GM19372 (cell line): ENCODE measurements at regions not wholly inside any gene's neighbourhood (a gene's known extent, or its start where the extent isn't known, plus 50 kb on each side); places are given as distances from the start of the nearest gene placed in this dataset.
"Not testable (repeated sequence)": the region's sequence is repeated elsewhere in the genome, so short reads cannot be mapped to it uniquely, and the experiment has no call there.

Experiments
- ATAC-seq: cut with Tn5 transposase; IDR thresholded peaks from one replicate; pipeline ENCODE4 v1.9.1; 2021; ENCODE audit warnings: mild to moderate bottlenecking, low read depth, moderate library complexity; ENCODE audit not compliant: unreplicated experiment

DNA sequence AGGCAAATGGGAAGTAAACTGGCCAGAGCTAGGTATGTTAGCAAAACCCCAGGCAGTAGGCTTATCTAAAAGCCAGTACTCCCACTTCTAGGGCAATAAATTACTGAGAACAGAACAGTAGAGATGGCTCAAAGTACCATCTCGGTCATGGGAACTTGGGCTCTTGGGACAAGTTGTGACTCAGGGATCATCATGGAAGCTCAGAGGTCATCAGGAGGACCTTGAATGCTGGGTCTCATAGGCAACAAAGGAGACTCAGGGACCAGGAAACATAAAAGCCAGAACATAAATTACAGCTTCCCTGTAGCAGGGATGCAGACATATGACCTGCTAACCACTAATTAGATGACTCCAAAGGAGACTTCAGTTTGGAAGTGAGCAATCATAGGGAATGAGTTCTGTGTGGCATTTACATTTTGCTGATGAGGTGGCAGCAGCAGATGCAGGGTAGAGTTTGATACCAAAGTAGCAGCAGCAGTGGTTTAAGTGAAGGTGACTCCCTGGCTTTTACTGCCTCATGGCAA lies 97.6 kb upstream of the SCAF11 start:
- no peak for ATAC-seq

DNA sequence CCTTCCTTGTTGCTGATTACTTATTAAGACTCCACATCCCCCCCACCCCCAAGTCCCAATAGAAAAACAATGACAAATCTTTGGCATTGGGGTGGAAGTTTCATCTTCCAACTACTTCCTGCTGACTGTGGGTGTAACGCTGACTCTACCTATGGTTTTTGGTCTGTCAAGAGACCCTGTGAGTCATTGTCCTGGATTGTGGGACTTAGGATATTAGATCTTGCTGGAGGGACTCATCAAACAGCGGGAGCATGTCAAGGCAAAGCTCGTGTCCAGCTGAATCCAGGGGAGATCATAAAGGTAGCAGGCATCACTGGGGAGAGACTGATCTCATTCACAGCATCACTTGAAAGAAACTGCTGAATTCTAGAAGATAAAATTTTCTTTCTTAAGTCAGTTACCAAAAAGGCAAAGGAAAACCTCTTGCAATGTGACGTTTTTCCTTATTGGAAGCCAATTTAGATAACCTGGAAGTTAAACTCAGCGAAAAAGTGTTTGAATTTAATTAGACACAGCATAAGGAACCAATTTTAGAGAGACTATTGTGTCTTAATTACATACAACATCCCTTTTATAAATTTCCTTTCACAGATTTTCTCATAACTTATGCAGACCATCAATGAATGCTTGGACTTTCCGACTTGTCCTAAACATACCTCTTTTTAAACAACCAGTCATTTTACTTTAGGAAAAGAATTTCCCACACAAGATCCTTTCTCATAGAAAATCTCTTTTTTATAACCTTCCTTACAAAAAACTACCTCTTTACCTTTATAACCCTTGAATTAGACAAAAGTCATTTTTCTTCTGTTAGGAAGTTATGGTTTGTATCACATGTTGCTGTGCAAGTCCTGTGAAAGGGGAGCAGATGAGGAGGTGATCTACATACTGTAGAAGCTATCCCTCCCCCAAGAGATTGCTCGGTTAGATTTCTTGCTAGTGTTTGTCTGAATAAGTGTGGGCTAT lies 94.6 kb upstream of the SCAF11 start:
- no peak for ATAC-seq

DNA sequence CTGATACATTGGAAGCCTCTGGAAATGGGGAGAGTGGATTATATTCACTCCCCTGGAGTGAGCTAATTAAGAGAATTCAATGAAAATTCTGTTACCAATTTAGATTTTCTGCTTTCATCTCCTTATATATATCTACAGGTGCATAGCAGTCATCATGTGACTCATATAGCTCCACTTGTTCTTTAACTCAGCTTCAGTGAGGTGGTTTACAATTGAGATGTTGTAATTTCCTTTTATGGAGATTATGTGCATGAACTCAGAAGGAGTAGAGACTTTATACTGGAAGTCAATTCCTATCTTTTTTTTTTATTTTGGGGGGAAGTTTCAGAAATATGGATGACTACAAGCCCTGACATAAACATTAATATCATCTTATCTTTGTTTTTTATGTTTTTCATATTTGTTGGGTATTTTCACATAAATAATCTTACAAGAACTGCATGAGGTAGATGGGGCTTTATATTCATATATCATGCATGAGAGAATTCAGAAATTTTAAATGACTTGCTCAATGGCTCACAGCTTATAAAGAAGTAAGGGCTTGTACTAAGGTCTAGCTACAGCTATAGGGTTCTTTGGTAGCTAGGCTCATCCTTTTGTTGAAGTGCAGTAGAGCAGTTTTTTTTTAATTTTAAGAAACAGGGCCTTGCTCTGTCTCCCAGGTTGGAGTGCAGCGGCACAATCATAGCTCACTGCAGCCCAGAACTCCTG lies 92.3 kb upstream of the SCAF11 start:
- no peak for ATAC-seq

DNA sequence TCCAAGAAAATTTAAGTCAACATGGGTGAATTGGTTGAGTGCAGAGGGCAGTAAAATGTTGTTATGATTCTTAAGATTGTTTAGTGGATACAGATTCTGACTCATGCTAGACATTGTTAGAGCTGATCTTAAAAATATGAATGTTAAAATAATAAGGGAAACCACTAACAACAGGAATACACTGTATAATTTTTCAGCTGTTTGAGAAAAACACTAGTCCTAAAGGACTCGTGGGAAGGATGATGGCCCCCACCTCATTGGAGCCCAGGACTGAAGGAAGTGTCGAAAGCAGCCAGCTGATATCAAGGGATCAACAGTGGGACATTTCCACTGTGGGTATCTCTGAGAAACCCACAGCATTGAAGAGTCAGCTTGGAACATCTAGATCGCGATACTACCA lies 82.9 kb upstream of the SCAF11 start:
- ATAC-seq = no peak

DNA sequence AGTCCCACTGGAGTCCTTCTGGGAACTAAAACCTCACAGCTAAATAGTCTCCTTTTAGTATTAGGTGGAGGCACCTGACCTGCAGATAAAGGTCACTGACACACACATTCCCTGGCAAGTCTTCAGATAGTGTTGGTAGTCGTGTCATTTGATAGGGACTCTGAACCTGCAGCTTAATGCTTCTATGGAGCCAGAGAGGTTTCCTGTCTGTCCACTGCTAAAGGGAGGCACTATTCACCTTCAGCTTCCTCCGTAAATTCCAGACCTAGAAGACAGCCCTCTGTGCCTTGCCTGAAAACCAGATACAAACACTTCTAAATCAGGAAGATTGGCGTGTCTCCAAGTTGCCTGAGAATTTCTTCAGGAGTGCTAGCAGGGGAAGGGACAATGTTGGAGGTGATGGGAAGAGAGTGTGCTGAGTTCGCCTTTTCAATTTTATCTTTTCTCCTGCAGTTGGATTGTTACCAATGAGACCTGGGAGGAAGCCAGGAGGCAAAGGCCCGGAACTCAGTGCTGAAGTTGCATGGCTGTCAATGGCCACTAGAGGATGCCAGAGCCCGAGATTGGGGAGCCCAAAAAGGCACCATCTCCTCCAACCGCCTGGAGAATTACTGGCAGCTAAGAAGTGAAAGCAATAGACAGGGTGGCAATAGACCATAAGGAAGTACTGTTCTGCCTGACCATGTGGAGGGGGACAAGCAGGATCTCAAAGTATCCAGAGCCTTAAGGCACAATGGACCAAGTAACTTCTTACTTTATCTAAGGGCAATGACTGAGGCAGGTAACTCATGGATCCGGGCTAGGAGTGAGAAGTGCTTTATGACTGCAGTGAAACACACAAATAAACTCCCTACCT lies 81.6 kb upstream of the SCAF11 start:
- ATAC-seq = peak; percentile 97

DNA sequence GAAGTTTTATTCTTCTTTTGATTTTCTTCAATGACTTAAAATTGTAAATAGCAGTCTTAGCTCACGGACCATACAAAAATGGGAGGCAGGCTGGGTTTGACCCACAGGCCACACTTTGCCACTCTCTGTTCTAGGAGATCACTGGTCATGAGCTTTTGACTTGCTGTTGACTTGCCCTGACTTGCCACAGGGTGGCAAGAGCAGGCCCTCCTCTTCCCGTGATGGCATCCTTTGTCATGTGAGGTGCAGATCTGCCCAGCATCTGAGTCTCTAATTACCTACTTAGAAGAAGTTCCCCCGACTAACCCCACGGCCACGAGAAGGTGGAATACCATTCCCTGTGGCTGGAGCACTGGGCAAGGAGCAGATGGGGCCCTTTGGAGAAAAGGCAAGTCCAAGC lies 81.0 kb upstream of the SCAF11 start:
- no peak for ATAC-seq

DNA sequence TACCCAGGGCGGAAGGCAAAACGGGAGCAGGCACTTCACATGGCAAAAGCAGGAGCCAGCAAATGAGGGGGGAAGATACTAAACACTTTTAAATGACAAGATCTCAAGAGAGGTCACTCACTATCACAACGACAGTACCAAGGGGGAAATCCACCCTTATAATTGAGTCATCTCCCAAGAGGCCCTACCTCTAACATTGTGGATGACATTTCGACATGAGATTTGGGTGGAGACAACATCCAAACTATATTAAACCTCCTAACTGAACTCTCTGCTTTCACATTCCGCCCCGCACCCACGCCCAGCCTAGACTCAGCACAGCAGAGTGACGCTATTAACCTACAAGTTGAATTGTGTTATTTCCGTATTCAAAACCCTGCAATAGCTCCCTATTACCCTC lies 76.7 kb upstream of the SCAF11 start:
- ATAC-seq = no peak

DNA sequence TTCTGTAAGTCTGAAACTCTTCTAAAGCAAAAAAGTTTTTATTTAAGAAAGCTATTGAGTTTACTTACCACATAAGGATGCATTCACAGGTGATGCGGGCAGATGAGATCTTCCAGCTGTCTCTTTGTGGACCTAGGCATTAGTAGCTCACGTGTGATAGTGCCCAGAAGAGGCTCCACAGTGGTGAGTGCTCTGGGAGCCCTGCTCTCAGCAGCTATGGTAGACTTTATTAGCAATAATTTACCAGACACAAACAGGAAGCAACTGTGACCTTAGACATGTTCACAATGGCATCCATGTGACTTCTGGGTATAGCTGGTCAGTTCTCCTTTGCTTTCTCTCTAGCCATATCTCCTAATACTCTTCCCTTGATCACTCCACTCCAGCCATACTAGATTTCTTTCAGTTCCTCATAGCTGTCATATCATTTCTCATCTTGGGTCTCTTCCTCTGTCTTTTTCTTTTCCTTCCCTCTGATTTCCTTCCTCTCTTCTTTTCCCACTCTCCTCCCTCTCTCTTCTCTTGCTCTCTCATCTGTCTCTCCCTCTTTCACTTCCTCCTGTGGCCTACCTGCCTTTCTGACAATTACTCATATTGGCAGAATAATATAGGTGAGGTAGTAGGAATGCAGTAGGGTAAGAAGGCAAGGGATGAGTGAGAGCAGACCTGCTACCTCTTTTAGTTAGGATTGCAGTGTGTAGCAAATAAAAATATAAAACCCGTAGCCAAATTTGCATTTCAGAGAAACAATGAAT lies 75.2 kb upstream of the SCAF11 start:
- peak; percentile 72 for ATAC-seq

DNA sequence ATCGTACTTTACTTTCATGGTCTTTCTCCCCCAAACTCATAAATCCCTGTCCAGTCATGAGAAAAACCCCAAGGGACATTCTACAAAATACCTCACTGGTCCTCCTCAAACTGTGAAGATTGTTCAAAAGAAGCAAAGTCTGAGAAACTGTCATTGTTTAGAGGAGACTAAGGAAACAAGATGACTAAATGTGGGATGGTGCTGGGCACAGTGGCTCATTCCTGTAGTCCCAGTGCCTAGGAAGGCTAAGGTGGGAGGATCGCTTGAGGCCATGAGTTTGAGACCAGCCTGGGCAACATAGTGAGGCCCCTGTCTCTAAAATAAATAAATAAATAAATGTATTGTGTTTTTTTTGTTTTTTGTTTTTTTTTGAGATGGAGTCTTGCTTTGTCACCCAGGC lies 74.2 kb upstream of the SCAF11 start:
- ATAC-seq = no peak

DNA sequence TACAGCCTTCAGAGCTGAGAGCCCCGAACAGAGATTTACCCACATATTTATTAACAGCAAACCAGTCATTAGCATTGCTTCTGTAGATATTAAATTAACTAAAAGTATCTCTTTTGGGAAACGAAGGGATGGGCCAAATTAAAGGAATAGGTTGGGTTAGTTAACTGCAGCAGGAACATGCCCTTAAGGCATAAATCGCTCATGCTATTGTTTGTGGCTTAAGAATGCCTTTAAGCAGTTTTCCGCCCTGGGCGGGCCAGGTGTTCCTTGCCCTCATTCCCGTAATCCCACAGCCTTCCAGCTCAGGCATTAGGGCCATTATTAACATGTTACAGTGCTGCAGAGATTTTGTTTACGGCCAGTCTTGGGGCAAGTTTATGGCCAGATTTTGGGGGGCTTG lies 68.3 kb upstream of the SCAF11 start:
- ATAC-seq = not testable (repeated sequence)

DNA sequence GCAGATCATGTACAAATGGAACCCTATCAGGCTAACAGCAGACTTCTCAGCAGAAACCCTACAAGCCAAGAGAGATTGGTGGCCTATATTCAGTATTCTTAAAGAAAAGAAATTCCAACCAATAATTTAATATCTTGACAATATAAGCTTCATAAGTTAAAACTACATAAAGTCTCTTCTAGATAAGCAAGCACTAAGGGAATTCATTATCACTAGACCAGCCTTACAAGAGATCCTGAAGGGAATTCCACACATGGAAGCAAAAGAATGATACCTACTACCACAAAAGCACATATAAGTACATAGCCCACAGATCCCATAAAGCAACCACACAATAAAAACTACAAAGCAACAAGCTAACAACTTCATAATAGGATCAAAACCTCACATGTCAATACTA lies 60.4 kb upstream of the SCAF11 start:
- ATAC-seq = no peak

DNA sequence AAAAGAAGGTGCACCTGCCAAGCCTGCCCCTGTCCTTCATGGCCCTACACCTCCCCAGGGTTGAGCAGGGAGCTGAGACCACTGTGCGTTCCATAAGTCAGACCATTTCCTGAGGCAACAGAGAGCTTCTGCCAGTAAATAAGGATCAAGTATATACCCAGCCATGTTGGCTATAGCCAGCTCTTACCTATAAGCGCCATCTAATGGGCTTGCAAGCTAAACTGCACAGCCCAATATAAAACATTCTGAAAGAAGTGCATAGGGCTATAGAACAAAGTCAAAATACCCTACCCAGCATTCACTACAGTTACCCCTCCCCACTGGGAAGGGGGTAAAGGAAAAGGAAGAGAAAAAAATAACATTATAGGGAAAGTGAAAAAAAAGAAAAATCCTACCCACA lies 59.3 kb upstream of the SCAF11 start:
- ATAC-seq = no peak

DNA sequence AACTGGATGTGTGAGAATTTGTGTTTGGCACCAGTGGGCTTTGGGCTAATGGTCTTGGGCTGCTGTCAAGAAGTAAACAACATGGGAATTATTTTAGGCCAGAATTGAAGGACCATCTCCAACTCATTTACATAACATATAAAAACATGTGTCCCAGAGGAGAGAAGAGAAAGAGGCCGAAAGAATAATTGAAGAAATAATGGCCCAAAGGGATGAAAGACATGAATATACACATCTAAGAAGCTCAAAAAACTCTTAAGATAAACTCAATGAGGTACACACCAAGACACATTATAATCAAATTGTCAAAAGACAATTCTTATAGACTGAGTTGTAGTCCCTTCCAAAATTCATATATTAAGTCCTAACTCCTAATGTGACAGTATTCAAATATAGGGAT lies 56.1 kb upstream of the SCAF11 start:
- no peak for ATAC-seq

DNA sequence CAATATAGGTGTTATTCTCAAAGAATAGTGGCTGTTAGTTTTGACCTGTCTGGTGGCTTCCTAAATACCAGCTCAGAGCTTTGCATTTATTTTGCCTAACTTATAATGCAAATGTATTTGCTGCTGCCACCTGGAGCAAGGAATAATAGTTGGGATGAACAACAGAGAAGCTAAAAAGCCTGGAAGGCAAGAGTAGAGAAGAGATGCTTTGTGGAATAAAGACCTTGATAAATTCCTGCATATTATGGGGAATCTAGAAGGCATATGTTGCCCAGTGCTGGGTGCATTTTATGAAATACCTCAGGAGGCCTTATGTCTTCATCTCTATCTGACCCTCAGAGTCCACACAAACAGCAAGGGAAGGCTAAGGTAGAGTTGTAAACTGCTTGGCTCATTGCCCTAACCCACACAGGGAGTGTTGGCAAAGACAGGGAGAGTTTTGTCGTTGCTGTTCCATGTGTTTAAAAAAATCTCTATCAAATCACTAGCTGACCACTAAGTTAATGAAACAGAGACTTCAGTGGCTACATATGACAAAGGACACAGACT lies 53.7 kb upstream of the SCAF11 start:
- no peak for ATAC-seq
